22Rv1 (cell line): ENCODE measurements at regions not wholly inside any gene's neighbourhood (a gene's known extent, or its start where the extent isn't known, plus 50 kb on each side); places are given as distances from the start of the nearest gene placed in this dataset.

Source experiments
- ZFX ChIP-seq: fragments of 450-650 bp; IDR thresholded peaks from 2 replicates; pipeline ENCODE4 v1.6.1; 2017; ENCODE audit warnings: antibody characterized with exemption, borderline replicate concordance
- TF ChIP-seq, protein P1 (sequence below): fragments of 450-650 bp; IDR thresholded peaks from 2 replicates; pipeline ENCODE4 v1.5.1; 2017; ENCODE audit warnings: mild to moderate bottlenecking

DNA sequence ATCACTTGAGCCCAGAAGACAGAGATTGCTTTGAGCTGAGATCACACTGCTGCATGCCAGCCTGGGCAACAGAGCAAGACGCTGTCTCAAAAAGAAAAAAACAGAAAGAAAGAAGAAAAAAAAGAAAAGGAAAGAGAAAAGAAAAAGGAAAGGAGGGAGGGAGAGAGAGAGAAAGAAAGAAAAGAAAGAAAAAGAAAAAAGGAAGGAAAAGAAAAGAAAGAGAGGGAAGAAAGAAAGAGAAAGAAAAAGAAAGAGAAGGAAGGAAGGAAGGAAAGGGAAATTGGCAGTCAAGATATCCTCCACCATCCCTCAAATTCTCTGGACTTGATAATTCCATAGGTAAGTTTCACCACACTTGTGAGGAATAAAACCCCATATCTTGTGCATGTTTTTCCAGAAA, 71.4 kb upstream of the WSB1 start:
- TF ChIP-seq, protein P1, sequence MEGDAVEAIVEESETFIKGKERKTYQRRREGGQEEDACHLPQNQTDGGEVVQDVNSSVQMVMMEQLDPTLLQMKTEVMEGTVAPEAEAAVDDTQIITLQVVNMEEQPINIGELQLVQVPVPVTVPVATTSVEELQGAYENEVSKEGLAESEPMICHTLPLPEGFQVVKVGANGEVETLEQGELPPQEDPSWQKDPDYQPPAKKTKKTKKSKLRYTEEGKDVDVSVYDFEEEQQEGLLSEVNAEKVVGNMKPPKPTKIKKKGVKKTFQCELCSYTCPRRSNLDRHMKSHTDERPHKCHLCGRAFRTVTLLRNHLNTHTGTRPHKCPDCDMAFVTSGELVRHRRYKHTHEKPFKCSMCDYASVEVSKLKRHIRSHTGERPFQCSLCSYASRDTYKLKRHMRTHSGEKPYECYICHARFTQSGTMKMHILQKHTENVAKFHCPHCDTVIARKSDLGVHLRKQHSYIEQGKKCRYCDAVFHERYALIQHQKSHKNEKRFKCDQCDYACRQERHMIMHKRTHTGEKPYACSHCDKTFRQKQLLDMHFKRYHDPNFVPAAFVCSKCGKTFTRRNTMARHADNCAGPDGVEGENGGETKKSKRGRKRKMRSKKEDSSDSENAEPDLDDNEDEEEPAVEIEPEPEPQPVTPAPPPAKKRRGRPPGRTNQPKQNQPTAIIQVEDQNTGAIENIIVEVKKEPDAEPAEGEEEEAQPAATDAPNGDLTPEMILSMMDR: no peak
- no peak for TF ChIP-seq ZFX
